Fibroblast of the conjunctiva (primary cell): ENCODE measurements at regions not wholly inside any gene's neighbourhood (a gene's known extent, or its start where the extent isn't known, plus 50 kb on each side); places are given as distances from the start of the nearest gene placed in this dataset.
"Not testable (repeated sequence)": the region's sequence is repeated elsewhere in the genome, so short reads cannot be mapped to it uniquely, and the experiment has no call there.

Experiments used
- DNase-seq: peaks from one replicate; pipeline ENCODE4 v3.0.0-alpha.2; 2010; ENCODE audit warnings: low read depth

GRCh38 chr6:147977851-147978465 lies 364.7 kb upstream of the SASH1 start:
- no peak for DNase-seq

DNA sequence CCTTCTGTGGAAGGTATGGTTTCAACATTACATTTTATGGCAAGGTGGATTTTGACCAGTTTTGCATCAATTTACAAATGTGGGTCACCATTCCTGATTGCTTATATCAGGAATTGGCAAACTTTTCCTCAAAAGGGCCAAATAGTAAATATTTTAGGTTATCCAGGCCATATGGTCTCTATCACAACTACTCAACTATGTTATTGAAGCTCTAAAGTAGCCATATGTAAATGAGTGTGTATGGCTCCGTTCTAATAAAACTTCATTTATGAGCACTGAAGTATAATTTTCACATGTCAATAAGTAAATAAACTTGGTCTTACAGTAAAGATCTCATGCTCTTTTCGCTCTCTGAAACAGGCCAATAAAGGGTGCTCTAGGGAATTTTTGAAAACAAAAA lies 362.7 kb upstream of the SASH1 start:
- DNase-seq: no peak

- no peak for DNase-seq
Observed at GRCh38 chr6:147983581-147984366, 358.9 kb upstream of the SASH1 start.

- no peak for DNase-seq
Observed at GRCh38 chr6:147986846-147987245, 355.8 kb upstream of the SASH1 start.

DNA sequence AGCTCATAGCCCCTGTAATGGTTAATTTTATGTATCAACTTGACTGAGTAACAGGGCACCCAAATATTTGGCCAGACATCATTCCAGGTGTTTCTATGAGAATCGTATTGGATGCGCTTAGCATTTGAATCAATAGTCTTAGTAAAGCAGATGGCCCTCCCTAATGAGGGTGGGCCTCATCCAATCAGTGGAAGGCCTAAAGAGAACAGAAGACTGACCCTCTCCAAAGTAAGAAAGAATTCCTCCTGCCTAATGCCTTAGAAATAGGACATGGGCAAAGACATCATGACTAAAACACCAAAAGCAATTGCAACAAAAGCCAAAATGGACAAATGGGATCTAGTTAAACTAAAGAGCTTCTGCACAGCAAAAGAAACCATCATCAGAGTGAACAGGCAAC lies 352.5 kb upstream of the SASH1 start:
- no peak for DNase-seq

GRCh38 chr6:147991961-147992360 lies 350.7 kb upstream of the SASH1 start:
- DNase-seq: no peak

GRCh38 chr6:147999001-147999540 lies 343.6 kb upstream of the SASH1 start:
- no peak for DNase-seq

- DNase-seq: no peak
Observed at GRCh38 chr6:148001844-148002642, 340.6 kb upstream of the SASH1 start.

DNA sequence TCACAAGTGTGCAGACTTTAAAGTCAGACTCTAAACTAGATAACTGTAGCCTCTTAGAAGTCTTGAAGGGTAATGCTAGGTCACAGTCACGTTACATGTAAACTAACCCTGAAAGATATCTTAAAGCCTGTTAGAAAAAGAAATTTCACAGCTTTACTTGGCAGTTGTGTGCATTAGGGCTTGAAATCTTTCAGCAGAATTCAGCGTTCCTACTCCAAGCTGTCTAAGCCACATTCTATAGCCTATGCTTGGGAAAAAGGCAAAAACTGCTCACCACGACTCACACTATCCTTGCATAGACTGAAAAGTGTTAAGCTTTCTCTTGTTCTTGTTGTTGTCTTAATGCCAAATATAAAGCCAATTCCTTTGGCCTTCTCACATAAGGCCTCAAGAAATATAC lies 338.0 kb upstream of the SASH1 start:
- DNase-seq: no peak

DNA sequence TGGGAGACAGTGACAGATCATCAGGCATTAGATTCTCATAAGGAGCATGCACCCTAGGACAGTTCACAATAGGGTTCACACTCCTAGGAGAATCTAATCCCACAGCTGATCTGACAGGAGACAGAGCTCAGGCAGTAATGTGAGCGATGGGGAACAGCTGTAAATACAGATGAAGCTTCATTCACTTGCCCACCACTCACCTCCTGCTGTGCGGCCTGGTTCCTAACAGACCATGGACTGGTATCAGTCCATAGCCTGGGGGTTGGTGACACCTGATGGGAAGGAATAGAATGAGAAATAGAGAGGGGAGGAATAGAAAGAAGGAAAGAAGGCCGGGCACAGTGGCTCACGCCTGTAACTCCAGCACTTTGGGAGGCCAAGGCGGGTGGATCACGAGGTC lies 336.8 kb upstream of the SASH1 start:
- DNase-seq: no peak

GRCh38 chr6:148010516-148010915 lies 332.1 kb upstream of the SASH1 start:
- not testable (repeated sequence) for DNase-seq

GRCh38 chr6:148016013-148016412 lies 326.6 kb upstream of the SASH1 start:
- DNase-seq: no peak

- no peak for DNase-seq
Observed at GRCh38 chr6:148021165-148021564, 321.5 kb upstream of the SASH1 start.

GRCh38 chr6:148021699-148022098 lies 320.9 kb upstream of the SASH1 start:
- DNase-seq: no peak

GRCh38 chr6:148022279-148022678 lies 320.4 kb upstream of the SASH1 start:
- not testable (repeated sequence) for DNase-seq

GRCh38 chr6:148027201-148027600 lies 315.4 kb upstream of the SASH1 start:
- DNase-seq: no peak

GRCh38 chr6:148035806-148036390 lies 306.7 kb upstream of the SASH1 start:
- DNase-seq: no peak

DNA sequence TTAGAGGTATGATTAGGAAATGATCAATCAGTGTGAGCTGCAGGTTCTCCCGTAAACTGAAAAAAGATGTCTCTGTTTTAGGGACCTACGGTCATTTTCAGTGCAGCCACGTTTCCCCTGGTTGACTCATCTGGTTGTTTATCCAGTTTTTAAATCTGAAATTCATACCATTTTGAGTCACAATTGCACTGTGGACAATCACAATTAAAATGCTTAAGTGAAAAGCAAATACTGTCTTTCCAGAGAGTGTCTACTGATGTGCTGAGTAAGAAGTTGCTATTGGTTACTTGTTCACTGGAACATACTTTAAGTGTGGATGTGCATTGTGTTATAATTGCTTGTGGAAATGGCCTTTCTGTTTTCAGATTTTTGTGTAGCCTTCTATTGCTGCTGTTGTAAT lies 305.1 kb upstream of the SASH1 start:
- no peak for DNase-seq

DNA sequence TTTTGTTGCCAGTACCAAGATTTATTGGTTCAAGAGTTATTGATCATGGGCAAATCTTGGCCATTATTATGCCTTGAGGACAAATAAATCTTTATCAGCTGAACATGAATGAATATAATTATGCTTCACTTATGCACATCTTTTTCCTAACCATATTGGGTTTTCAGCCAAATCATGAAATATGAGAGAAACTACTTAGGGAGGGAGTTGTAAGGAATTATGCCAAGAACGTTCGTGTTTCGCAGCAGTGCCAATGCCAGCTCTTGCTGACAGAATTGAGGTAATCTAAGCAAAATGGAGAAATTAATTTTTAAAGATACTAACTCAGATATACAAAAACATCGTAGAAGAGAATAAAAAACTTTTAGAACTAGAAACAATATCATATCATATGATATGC lies 301.1 kb upstream of the SASH1 start:
- no peak for DNase-seq

- no peak for DNase-seq
Observed at GRCh38 chr6:148042536-148042935, 300.1 kb upstream of the SASH1 start.

GRCh38 chr6:148044261-148044751 lies 298.3 kb upstream of the SASH1 start:
- DNase-seq: peak; percentile 30

GRCh38 chr6:148044921-148045320 lies 297.7 kb upstream of the SASH1 start:
- DNase-seq: no peak
